B cell (primary cell): ENCODE measurements at regions not wholly inside any gene's neighbourhood (a gene's known extent, or its start where the extent isn't known, plus 50 kb on each side); places are given as distances from the start of the nearest gene placed in this dataset.

ENCODE experiments used
- ATAC-seq: fragments of 200-7000 bp; cut with Tn5 transposase; one replicate; pipeline ENCODE4 v1.10.0; 2021; ENCODE audit warnings: low read depth, mild to moderate bottlenecking, moderate number of reproducible peaks, moderate library complexity
- CTCF ChIA-PET: fragments of 350-600 bp; sonication (Branson Sonifier 250); formaldehyde crosslinking; loops from one replicate; lab custom pipeline; 2021; ENCODE audit warnings: antibody characterized with exemption, inconsistent platforms; lab: Charles Lee
- POLR2A ChIA-PET: fragments of 350-600 bp; sonication (Branson Sonifier 250); formaldehyde crosslinking; loops from one replicate; lab custom pipeline; 2021; ENCODE audit warnings: antibody characterized with exemption; lab: Charles Lee
- DNase-seq: peaks from one replicate; pipeline ENCODE4 v3.0.0; 2013
- H2AFZ ChIP-seq: 2 replicates; pipeline ENCODE4 v1.6.1; 2012; ENCODE audit warnings: mild to moderate bottlenecking, low read depth, low read length; ENCODE audit not compliant: insufficient read depth, poor library complexity, severe bottlenecking
- H3K27ac ChIP-seq, 2 donors: 1 replicate in 1 of 2; 2 replicates in 1 of 2; pipeline ENCODE4 v1.5.1; 2012 to 2013; ENCODE audit warnings: low read length in 2 of 2, mild to moderate bottlenecking in 2 of 2, moderate library complexity in 1 of 2
- H3K27me3 ChIP-seq, 4 experiments: fragments of 200-600 bp in 1 of 4; sonication (generic) in 1 of 4; replicated peaks in 1 of 4; 1 replicate in 2 of 4; 2 replicates in 2 of 4; pipeline versions ENCODE4 v1.6.1 to v1.7.0; 2013 to 2016; ENCODE audit warnings: low read length in 3 of 4, mild to moderate bottlenecking in 2 of 4, mixed read lengths in 1 of 4, moderate library complexity in 1 of 4; ENCODE audit not compliant: insufficient read depth in 4 of 4, control insufficient read depth in 3 of 4; ENCODE audit errors: control extremely low read depth in 1 of 4
- H3K36me3 ChIP-seq, 2 experiments: replicated peaks in 1 of 2; 1 replicate in 1 of 2; 2 replicates in 1 of 2; pipeline versions ENCODE4 v1.6.1 to v1.7.1; 2013; ENCODE audit warnings: low read length in 1 of 2; ENCODE audit not compliant: insufficient read depth in 2 of 2, control insufficient read depth in 1 of 2; ENCODE audit errors: control extremely low read depth in 1 of 2, extremely low read depth in 1 of 2
- H3K4me1 ChIP-seq, 2 donors: fragments of 200-600 bp in 1 of 2; sonication (generic) in 1 of 2; 1 replicate in 1 of 2; 2 replicates in 1 of 2; pipeline versions ENCODE4 v1.5.1 to v1.6.1; 2013 to 2017; ENCODE audit warnings: low read length in 2 of 2; ENCODE audit not compliant: control insufficient read depth in 2 of 2, insufficient read depth in 2 of 2
- H3K4me2 ChIP-seq: replicated peaks from 2 replicates; pipeline ENCODE3; 2012; ENCODE audit warnings: mild to moderate bottlenecking, low read depth, low read length; ENCODE audit not compliant: poor library complexity, severe bottlenecking
- H3K4me3 ChIP-seq, 5 experiments: fragments of 200-600 bp in 1 of 5; sonication (generic) in 1 of 5; 1 replicate in 3 of 5; 2 replicates in 2 of 5; pipeline versions ENCODE4 v1.5.1 to v1.7.0; 2011 to 2016; ENCODE audit warnings: low read length in 4 of 5, mild to moderate bottlenecking in 4 of 5, low read depth in 2 of 5, control low read depth in 1 of 5, moderate library complexity in 1 of 5; ENCODE audit not compliant: insufficient read depth in 1 of 5; ENCODE audit errors: control extremely low read depth in 1 of 5, extremely low read depth in 1 of 5
- H3K79me2 ChIP-seq: fragments of 200-600 bp; sonication (generic); one replicate; pipeline ENCODE4 v1.6.0; 2016; ENCODE audit warnings: low read length; ENCODE audit not compliant: control insufficient read depth, insufficient read depth
- H3K9ac ChIP-seq: fragments of 200-600 bp; sonication (generic); 2 replicates; pipeline ENCODE4 v1.6.1; 2017; ENCODE audit warnings: mild to moderate bottlenecking, low read length, moderate library complexity
- H3K9me3 ChIP-seq, 3 donors: one replicate each; pipeline versions ENCODE4 v1.6.1 to v1.7.1; 2013; ENCODE audit warnings: low read length in 2 of 3; ENCODE audit not compliant: control insufficient read depth in 2 of 3, insufficient read depth in 1 of 3; ENCODE audit errors: control extremely low read depth in 1 of 3
- H4K20me1 ChIP-seq: 2 replicates; pipeline ENCODE4 v1.6.0; 2012; ENCODE audit warnings: mild to moderate bottlenecking, low read length; ENCODE audit not compliant: insufficient read depth, control insufficient read depth, poor library complexity, severe bottlenecking
- H3K27ac Mint-ChIP-seq: one replicate; pipeline ENCODE4 v1.8.0; 2021; ENCODE audit warnings: mixed read lengths
- H3K27me3 Mint-ChIP-seq: one replicate; pipeline ENCODE4 v1.8.0; 2021; ENCODE audit warnings: mixed read lengths
- H3K4me1 Mint-ChIP-seq: one replicate; pipeline ENCODE4 v1.8.0; 2021; ENCODE audit warnings: mixed read lengths
- H3K4me3 Mint-ChIP-seq: one replicate; pipeline ENCODE4 v1.8.0; 2021; ENCODE audit warnings: mixed read lengths
- H3K9me3 Mint-ChIP-seq: one replicate; pipeline ENCODE4 v1.8.0; 2022; ENCODE audit warnings: mixed read lengths; ENCODE audit not compliant: insufficient read depth
- CTCF ChIP-seq: fragments of 200-600 bp; IDR thresholded peaks from one replicate; pipeline ENCODE4 v1.8.0; 2022; ENCODE audit warnings: antibody characterized with exemption, mild to moderate bottlenecking
- EZH2 ChIP-seq: IDR thresholded peaks from 2 replicates; pipeline ENCODE4 v1.6.1; 2012; ENCODE audit warnings: borderline replicate concordance, low read depth, mild to moderate bottlenecking, moderate library complexity, low read length; ENCODE audit not compliant: insufficient read depth, poor library complexity, severe bottlenecking
- WGBS: methylation state at CpG from one replicate; pipeline ENCODE4 v1.1.5; 2013; ENCODE audit warnings: missing lambda C conversion rate; ENCODE audit not compliant: insufficient coverage; 5-methylcytosine and 5-hydroxymethylcytosine counted together
- intact Hi-C: fragments of 100-400 bp; cut with micrococcal nuclease; formaldehyde crosslinking; loops from one replicate; pipeline ENCODE4 v1.10.0; 2022

- peaks cover 14% of the 10 kb centered on the region for H3K27me3 Mint-ChIP-seq
- no peaks in the 10 kb centered on the region for H3K4me1 ChIP-seq
- peaks cover 4% of the 10 kb centered on the region for H3K9me3 Mint-ChIP-seq
- DNase-seq (no peak), ATAC-seq (no peak)
- TF ChIP-seq CTCF (no peak), EZH2 (no peak)
- no peak overlapping the region for H3K9ac ChIP-seq
- no peaks in the 10 kb centered on the region for H3K79me2 ChIP-seq
- H2AFZ ChIP-seq: no peak overlapping the region
- no peaks in the 10 kb centered on the region for H3K4me1 Mint-ChIP-seq
- intact Hi-C loops: no loop called here
- no peak overlapping the region for H3K4me3 ChIP-seq
- H3K27me3 ChIP-seq: no peaks in the 10 kb centered on the region
- WGBS: 60% methylated on average over 2 of the region's 2 CpGs
- H4K20me1 ChIP-seq: no peaks in the 10 kb centered on the region
- CTCF ChIA-PET: interaction anchor here (0.7 to 2.5 kb wide), 5 partner anchors 103 to 829 kb away, joined by 3 to 11 read pairs (median 4); no protein-coding TSS in a partner anchor
- H3K4me2 ChIP-seq: no peak overlapping the region
- POLR2A ChIA-PET: no interaction called here
- H3K9me3 ChIP-seq: peaks cover 0 to 4% (median 1%) of the 10 kb centered on the region in 3 donors
- no peak overlapping the region for H3K27ac ChIP-seq
- H3K4me3 Mint-ChIP-seq: no peak overlapping the region
- no peak overlapping the region for H3K27ac Mint-ChIP-seq
- no peaks in the 10 kb centered on the region for H3K36me3 ChIP-seq
Measured at GRCh38 chr18:75480487-75480886, 53.0 kb upstream of the SMIM21 start.

- Histone ChIP-seq H3K27ac (no peak overlapping the region), H3K36me3 (no peaks in the 10 kb centered on the region), H3K4me2 (no peak overlapping the region), H3K9me3 (peaks cover 0 to 4% (median 1%) of the 10 kb centered on the region in 3 donors), H4K20me1 (no peaks in the 10 kb centered on the region), H3K4me3 (no peak overlapping the region), H2AFZ (no peak overlapping the region), H3K27me3 (no peaks in the 10 kb centered on the region), H3K4me1 (no peaks in the 10 kb centered on the region), H3K79me2 (no peaks in the 10 kb centered on the region), H3K9ac (no peak overlapping the region)
- Mint-ChIP-seq H3K4me1 (no peaks in the 10 kb centered on the region), H3K4me3 (no peak overlapping the region), H3K27ac (no peak overlapping the region), H3K9me3 (peaks cover 4% of the 10 kb centered on the region), H3K27me3 (peaks cover 14% of the 10 kb centered on the region)
- intact Hi-C loops: loop anchor here (2.0 kb wide), 1 partner anchor 582 kb away; no protein-coding TSS in a partner anchor
- no CpG with 5 or more reads among the region's 8 CpGs for WGBS
- CTCF ChIA-PET: interaction anchor here (0.6 to 2.5 kb wide), 11 partner anchors 9 to 855 kb away, joined by 3 to 15 read pairs (median 4); no protein-coding TSS in a partner anchor
- POLR2A ChIA-PET: no interaction called here
- DNase-seq (peak; percentile 42), ATAC-seq (no peak)
- TF ChIP-seq EZH2 (no peak), CTCF (peak; percentile 55)
Measured at GRCh38 chr18:75478996-75479880, 51.7 kb upstream of the SMIM21 start.
